ENCODE measurements at regions not wholly inside any gene's neighbourhood (a gene's known extent, or its start where the extent isn't known, plus 50 kb on each side); places are given as distances from the start of the nearest gene placed in this dataset.
A peak's percentile ranks its signal among the peaks of the same experiment; 100 is the strongest.

DNA sequence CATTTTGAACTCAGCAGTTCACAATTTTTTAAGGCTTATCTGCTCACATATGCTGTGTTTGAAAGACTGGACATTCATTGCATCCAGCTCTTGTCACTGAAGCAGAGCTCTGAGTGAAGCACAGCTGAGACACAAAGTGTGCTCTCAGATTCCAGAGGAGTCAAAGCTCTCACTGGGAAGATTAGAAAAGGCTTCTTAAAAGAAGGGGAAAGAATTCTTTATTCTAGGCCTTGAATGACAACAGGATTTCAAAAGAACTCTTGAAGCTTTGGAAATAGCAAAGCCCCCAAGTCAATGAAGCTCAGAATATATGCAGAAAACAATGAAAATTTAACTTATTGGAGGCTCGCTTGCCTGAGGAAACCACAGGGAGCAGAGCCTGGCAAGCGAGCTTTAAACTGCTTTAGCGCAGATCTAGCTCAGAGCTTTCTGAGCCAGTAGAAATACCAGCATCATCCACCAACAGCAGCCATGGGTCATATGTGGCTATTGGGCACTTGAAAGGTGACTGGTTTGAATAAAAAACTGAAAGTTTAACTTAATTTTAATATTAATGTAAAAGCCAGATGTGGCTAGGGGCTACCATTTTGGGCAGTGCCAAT is 369.7 kb downstream of the OSR1 start:
- Histone ChIP-seq H3K4me3 (ENCODE audit: low read depth in 1 of 5, low read length in 5 of 5) (no peak overlapping the region), H3K36me3 (ENCODE audit: control insufficient read depth in 5 of 5, insufficient read depth in 5 of 5, low read length in 5 of 5) (no peaks in the 10 kb centered on the region), H3K4me1 (ENCODE audit: control insufficient read depth in 5 of 5, insufficient read depth in 5 of 5, low read length in 5 of 5) (peaks cover 4 to 32% (median 20%) of the 10 kb centered on the region in 5 donors), H3K27ac (ENCODE audit: low read depth, low read length) (no peak overlapping the region), H3K9ac (ENCODE audit: low read length in 5 of 5) (no peak overlapping the region), H3K9me3 (ENCODE audit: control insufficient read depth in 5 of 5, low read length in 5 of 5) (no peaks in the 10 kb centered on the region), H3K27me3 (ENCODE audit: control insufficient read depth in 5 of 5, insufficient read depth in 4 of 5, low read length in 5 of 5) (no peaks in the 10 kb centered on the region)

DNA sequence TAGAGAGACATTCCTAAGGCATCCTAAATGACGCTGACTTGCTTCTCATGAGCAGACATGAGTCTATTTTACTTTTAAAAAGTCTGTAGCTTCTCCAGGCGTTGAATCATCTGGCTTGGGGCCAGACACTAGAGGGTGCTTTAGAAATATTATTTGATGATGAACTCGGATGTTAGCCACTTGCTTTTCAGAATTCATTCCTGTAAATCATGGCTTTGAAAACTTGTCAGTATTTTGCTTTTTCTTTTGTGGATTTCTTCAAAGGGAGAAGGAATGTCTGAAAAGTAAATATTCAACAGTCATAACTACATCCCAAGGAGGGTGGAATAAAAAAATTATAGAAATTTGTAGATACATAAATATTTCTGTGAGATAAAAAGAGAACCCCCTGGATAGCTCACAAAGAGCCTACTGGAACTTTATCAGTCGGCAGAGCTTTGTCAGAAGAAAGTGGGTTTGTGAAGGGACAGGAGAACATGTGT is 370.8 kb downstream of the OSR1 start:
- H3K9me3 ChIP-seq (ENCODE audit: control insufficient read depth in 5 of 5, low read length in 5 of 5), result no peaks in the 10 kb centered on the region
- H3K9ac ChIP-seq (ENCODE audit: low read length in 5 of 5), result no peak overlapping the region
- peaks cover 4 to 22% (median 12%) of the 10 kb centered on the region in 5 donors for H3K4me1 ChIP-seq (ENCODE audit: control insufficient read depth in 5 of 5, insufficient read depth in 5 of 5, low read length in 5 of 5)
- no peaks in the 10 kb centered on the region for H3K36me3 ChIP-seq (ENCODE audit: control insufficient read depth in 5 of 5, insufficient read depth in 5 of 5, low read length in 5 of 5)
- no peak overlapping the region for H3K4me3 ChIP-seq (ENCODE audit: low read depth in 1 of 5, low read length in 5 of 5)
- H3K27ac ChIP-seq (ENCODE audit: low read depth, low read length), result no peak overlapping the region
- H3K27me3 ChIP-seq (ENCODE audit: control insufficient read depth in 5 of 5, insufficient read depth in 4 of 5, low read length in 5 of 5), result no peaks in the 10 kb centered on the region

DNA sequence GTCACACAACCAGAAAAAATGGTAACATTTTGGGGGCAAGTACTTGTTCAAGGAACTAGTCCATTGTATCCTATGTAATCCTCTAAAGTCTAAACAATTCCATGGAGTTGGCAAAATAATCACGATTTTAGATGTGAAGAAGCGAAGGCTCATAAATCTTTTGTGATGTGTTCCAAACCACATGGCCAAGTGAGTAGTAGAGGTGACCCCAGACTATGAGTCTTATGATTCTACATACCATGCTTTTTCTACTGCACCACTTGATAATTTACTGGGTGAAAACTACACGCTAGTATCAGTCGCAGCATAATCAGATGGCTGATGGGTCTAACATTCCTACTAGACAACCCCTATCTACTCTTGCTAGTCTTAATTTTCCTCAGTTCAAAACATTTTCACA is 371.4 kb downstream of the OSR1 start:
- no peak overlapping the region for H3K27ac ChIP-seq (ENCODE audit: low read depth, low read length)
- no peak overlapping the region for H3K9ac ChIP-seq (ENCODE audit: low read length in 5 of 5)
- no peaks in the 10 kb centered on the region for H3K27me3 ChIP-seq (ENCODE audit: control insufficient read depth in 5 of 5, insufficient read depth in 4 of 5, low read length in 5 of 5)
- no peaks in the 10 kb centered on the region for H3K9me3 ChIP-seq (ENCODE audit: control insufficient read depth in 5 of 5, low read length in 5 of 5)
- no peaks in the 10 kb centered on the region for H3K36me3 ChIP-seq (ENCODE audit: control insufficient read depth in 5 of 5, insufficient read depth in 5 of 5, low read length in 5 of 5)
- H3K4me3 ChIP-seq (ENCODE audit: low read depth in 1 of 5, low read length in 5 of 5), result no peak overlapping the region
- peaks cover 4 to 17% (median 9%) of the 10 kb centered on the region in 5 donors for H3K4me1 ChIP-seq (ENCODE audit: control insufficient read depth in 5 of 5, insufficient read depth in 5 of 5, low read length in 5 of 5)

DNA sequence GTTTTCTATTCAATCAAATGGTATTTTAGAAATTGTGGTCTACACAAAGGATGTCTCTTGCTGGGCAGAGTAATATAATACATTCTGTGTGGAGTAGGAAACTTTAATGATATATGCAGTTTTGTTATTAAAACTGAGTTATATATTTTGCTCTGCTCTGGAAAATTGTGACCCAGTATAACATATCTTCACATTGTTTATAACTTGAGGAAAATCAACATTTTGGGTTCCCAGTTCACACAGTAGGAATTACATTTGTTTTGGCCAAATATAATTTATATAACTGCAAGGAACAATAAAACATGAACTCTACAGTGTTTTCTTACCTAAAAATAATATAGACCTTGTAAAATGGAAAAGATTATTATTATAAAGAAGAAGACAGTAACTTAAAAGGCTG is 372.4 kb downstream of the OSR1 start:
- H3K9me3 ChIP-seq (ENCODE audit: control insufficient read depth in 5 of 5, low read length in 5 of 5), result no peaks in the 10 kb centered on the region
- no peak overlapping the region for H3K9ac ChIP-seq (ENCODE audit: low read length in 5 of 5)
- no peaks in the 10 kb centered on the region for H3K27me3 ChIP-seq (ENCODE audit: control insufficient read depth in 5 of 5, insufficient read depth in 4 of 5, low read length in 5 of 5)
- H3K36me3 ChIP-seq (ENCODE audit: control insufficient read depth in 5 of 5, insufficient read depth in 5 of 5, low read length in 5 of 5), result no peaks in the 10 kb centered on the region
- no peak overlapping the region for H3K4me3 ChIP-seq (ENCODE audit: low read depth in 1 of 5, low read length in 5 of 5)
- H3K27ac ChIP-seq (ENCODE audit: low read depth, low read length), result no peak overlapping the region
- H3K4me1 ChIP-seq (ENCODE audit: control insufficient read depth in 5 of 5, insufficient read depth in 5 of 5, low read length in 5 of 5), result peaks cover 0 to 12% (median 3%) of the 10 kb centered on the region in 5 donors

DNA sequence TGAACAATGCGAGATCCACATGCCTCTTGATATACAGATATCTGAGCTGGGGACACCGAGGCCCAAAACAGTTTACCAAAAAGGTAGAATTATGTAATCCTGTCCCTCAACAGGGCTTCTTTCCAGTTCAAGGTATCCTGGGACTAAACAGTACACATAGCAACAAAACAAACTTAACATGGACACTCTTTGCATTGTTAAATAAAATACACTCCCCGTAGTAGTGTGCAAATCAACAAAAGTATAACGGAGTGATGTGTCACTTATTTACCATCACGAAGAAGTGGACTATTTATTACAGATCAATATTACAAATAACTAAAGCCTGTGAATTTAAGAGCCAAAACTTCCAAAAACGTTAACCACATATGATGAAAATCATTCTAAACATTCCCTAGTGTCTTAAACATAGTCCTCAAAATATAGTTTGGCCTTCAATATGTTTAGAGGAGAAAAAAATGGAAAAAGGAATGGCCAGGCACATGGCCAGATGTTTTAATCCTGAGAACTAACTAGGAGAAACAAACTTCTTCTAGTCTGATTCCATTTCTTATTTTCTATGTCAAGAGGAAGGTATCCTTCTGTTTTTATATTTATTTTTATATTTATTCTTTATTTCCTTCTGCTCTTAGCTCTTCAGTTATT is 377.5 kb downstream of the OSR1 start:
- no peak overlapping the region for H3K4me3 ChIP-seq (ENCODE audit: low read depth in 1 of 5, low read length in 5 of 5)
- no peak overlapping the region for H3K9ac ChIP-seq (ENCODE audit: low read length in 5 of 5)
- no peaks in the 10 kb centered on the region for H3K36me3 ChIP-seq (ENCODE audit: control insufficient read depth in 5 of 5, insufficient read depth in 5 of 5, low read length in 5 of 5)
- H3K27me3 ChIP-seq (ENCODE audit: control insufficient read depth in 5 of 5, insufficient read depth in 4 of 5, low read length in 5 of 5), result no peaks in the 10 kb centered on the region
- H3K9me3 ChIP-seq (ENCODE audit: control insufficient read depth in 5 of 5, low read length in 5 of 5), result no peaks in the 10 kb centered on the region
- H3K4me1 ChIP-seq (ENCODE audit: control insufficient read depth in 5 of 5, insufficient read depth in 5 of 5, low read length in 5 of 5), result peaks cover 0 to 16% (median 13%) of the 10 kb centered on the region in 5 donors
- no peak overlapping the region for H3K27ac ChIP-seq (ENCODE audit: low read depth, low read length)

DNA sequence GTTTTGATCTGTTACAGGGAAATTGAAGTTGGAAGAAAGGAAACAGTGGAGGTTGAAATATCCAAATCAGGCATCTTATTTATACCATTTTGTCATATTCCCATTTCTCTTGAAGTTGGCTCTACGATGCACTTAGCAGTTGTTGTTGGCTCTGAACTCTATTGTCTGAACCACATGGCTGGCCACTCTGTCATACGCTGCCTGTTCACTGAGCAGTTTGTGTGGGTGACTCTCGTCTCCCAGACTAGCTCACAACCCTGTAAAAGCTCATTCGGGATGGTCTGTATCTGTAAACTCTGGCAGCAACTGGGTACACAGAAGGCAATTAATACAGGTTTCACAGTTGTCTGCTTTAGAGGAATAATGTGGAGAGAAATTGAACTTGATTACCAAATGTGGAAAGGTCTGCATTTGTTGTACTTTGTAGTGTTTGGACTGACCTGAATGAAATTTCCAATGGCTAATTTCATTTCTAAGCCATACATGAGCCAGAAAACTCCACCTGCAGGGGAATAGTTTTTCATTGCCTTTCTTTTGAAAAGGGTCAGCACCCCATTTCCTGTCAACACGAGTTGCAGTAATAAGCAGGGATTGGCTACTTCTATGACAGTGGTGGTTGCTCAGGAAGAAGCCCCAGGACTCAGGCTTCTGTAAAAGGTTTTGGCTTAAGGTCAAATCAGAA is 378.2 kb downstream of the OSR1 start:
- Histone ChIP-seq H3K4me3 (ENCODE audit: low read depth in 1 of 5, low read length in 5 of 5) (no peak overlapping the region), H3K9me3 (ENCODE audit: control insufficient read depth in 5 of 5, low read length in 5 of 5) (no peaks in the 10 kb centered on the region), H3K27ac (ENCODE audit: low read depth, low read length) (no peak overlapping the region), H3K36me3 (ENCODE audit: control insufficient read depth in 5 of 5, insufficient read depth in 5 of 5, low read length in 5 of 5) (no peaks in the 10 kb centered on the region), H3K4me1 (ENCODE audit: control insufficient read depth in 5 of 5, insufficient read depth in 5 of 5, low read length in 5 of 5) (peaks cover 0 to 20% (median 18%) of the 10 kb centered on the region in 5 donors), H3K9ac (ENCODE audit: low read length in 5 of 5) (no peak overlapping the region), H3K27me3 (ENCODE audit: control insufficient read depth in 5 of 5, insufficient read depth in 4 of 5, low read length in 5 of 5) (no peaks in the 10 kb centered on the region)

DNA sequence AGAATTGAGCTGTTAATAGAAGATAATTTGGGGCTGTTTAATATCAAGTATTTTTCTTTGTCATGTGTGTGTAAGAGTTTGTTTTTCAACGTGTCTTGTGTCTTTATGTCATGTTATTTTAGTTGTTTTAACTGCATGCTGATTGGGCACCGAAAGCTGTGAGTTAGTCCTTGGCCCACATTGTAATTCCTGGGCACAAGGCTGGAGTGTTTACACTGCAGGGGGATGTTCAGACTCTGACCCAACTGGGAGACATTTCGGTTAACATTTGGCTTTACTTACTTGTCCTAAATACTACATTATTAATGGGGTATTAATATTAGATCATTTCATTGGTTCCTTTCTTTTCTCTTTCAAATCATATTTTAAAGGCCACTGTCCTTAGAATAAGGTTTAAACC is 381.0 kb downstream of the OSR1 start:
- peaks cover 0 to 20% (median 18%) of the 10 kb centered on the region in 5 donors for H3K4me1 ChIP-seq (ENCODE audit: control insufficient read depth in 5 of 5, insufficient read depth in 5 of 5, low read length in 5 of 5)
- no peaks in the 10 kb centered on the region for H3K36me3 ChIP-seq (ENCODE audit: control insufficient read depth in 5 of 5, insufficient read depth in 5 of 5, low read length in 5 of 5)
- no peaks in the 10 kb centered on the region for H3K27me3 ChIP-seq (ENCODE audit: control insufficient read depth in 5 of 5, insufficient read depth in 4 of 5, low read length in 5 of 5)
- H3K4me3 ChIP-seq (ENCODE audit: low read depth in 1 of 5, low read length in 5 of 5), result no peak overlapping the region
- H3K9ac ChIP-seq (ENCODE audit: low read length in 5 of 5), result no peak overlapping the region
- no peaks in the 10 kb centered on the region for H3K9me3 ChIP-seq (ENCODE audit: control insufficient read depth in 5 of 5, low read length in 5 of 5)
- no peak overlapping the region for H3K27ac ChIP-seq (ENCODE audit: low read depth, low read length)

DNA sequence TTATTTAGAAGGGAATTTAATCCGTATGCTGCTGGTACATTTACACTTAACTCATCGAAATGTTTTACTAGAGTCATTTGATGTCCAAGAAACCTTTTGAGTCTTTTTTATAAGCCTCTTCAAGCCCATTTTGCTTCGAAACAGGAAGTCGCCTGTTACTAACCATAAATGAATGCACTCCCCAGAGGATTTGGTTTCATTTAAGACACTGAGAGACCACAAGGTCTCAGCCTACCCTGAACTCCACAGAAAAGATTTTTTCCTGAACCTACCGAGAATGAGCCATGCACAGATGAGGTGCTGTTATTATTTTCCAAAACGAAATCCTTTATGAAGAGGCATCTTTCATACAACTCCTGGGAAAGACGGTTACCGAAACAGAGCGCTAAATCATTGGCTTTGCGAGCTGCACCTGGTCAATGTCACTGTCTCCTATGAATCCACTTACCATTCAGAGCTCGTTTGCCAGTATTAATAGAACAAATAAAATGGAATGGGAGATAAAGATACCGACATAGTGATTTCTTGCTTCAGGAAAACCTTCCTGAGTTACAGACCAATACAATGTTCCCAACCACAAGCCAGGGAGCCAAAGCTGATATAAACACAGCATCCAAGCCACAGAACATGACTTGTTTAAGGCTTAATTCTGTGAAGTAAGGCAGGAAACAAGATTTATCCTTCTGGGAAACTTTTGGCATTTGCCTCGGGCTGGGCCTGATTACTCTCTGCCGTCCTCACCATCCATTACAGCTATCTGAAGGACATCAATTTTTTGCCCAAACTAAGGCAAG is 382.1 kb downstream of the OSR1 start:
- Histone ChIP-seq H3K4me1 (ENCODE audit: control insufficient read depth in 5 of 5, insufficient read depth in 5 of 5, low read length in 5 of 5) (peaks cover 0 to 20% (median 18%) of the 10 kb centered on the region in 5 donors), H3K36me3 (ENCODE audit: control insufficient read depth in 5 of 5, insufficient read depth in 5 of 5, low read length in 5 of 5) (no peaks in the 10 kb centered on the region), H3K9ac (ENCODE audit: low read length in 5 of 5) (no peak overlapping the region), H3K4me3 (ENCODE audit: low read depth in 1 of 5, low read length in 5 of 5) (peak overlapping the region in 3 of 5 donors; percentile 8 to 40 (median 24)), H3K9me3 (ENCODE audit: control insufficient read depth in 5 of 5, low read length in 5 of 5) (no peaks in the 10 kb centered on the region), H3K27me3 (ENCODE audit: control insufficient read depth in 5 of 5, insufficient read depth in 4 of 5, low read length in 5 of 5) (no peaks in the 10 kb centered on the region), H3K27ac (ENCODE audit: low read depth, low read length) (peak overlapping the region; percentile 42)

DNA sequence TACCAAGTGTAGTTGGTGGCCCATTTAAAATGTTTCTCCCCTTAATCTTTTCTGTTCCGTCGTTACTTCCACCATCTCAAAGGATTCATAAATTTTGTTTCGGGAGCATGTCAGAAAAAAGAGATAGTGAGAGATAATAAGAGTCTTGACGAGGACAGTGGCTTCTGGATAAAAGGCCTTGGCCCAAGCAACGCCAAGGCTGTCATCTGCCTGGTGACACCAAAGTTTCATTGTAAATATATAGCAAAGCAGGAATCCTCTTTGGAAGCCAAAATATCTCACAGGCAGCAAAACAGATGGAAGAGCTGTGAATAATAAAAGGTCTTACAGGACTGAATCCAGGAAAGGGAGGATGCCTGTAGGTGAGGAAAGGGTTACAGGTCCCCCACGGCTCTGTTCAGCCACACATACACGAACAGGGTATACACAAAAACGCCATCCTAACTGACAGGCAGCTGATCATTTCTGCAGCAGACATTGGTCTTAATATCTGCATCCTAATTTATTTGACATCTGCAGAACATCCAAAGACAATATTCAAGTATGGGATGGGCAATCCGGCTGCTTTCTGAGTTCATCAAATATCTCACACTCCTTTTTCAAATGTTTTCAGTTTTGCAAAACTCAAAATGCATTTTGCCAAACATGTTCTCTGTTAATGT is 382.8 kb downstream of the OSR1 start:
- H3K9me3 ChIP-seq (ENCODE audit: control insufficient read depth in 5 of 5, low read length in 5 of 5), result no peaks in the 10 kb centered on the region
- no peaks in the 10 kb centered on the region for H3K27me3 ChIP-seq (ENCODE audit: control insufficient read depth in 5 of 5, insufficient read depth in 4 of 5, low read length in 5 of 5)
- H3K4me3 ChIP-seq (ENCODE audit: low read depth in 1 of 5, low read length in 5 of 5), result peak overlapping the region in 1 of 5 donors; percentile 40
- no peak overlapping the region for H3K9ac ChIP-seq (ENCODE audit: low read length in 5 of 5)
- no peak overlapping the region for H3K27ac ChIP-seq (ENCODE audit: low read depth, low read length)
- H3K4me1 ChIP-seq (ENCODE audit: control insufficient read depth in 5 of 5, insufficient read depth in 5 of 5, low read length in 5 of 5), result peaks cover 0 to 18% (median 15%) of the 10 kb centered on the region in 5 donors
- H3K36me3 ChIP-seq (ENCODE audit: control insufficient read depth in 5 of 5, insufficient read depth in 5 of 5, low read length in 5 of 5), result no peaks in the 10 kb centered on the region

Data from subcutaneous abdominal adipose tissue (tissue), 5 donors.